Heart left ventricle (tissue), 16 donors: ENCODE measurements at regions not wholly inside any gene's neighbourhood (a gene's known extent, or its start where the extent isn't known, plus 50 kb on each side); places are given as distances from the start of the nearest gene placed in this dataset.

Experiments
- ATAC-seq, 4 donors: fragments of 200-7000 bp; cut with Tn5 transposase; one replicate each; pipeline ENCODE4 v1.9.1; 2020 to 2022; ENCODE audit warnings: moderate library complexity in 4 of 4, mild to moderate bottlenecking in 3 of 4, moderate number of reproducible peaks in 1 of 4
- DNase-seq, 5 donors: peaks; one replicate each; pipeline ENCODE4 v3.0.0-alpha.2; 2020
- H3K27ac ChIP-seq, 12 donors: fragments of 200-600 bp; sonication (generic) in 4 of 12; one replicate each; pipeline versions ENCODE4 v1.5.0 to v1.8.0; 2016 to 2022; ENCODE audit warnings: mild to moderate bottlenecking in 2 of 12
- H3K27me3 ChIP-seq, 9 donors: fragments of 200-600 bp; sonication (generic) in 2 of 9; one replicate each; pipeline versions ENCODE4 v1.5.1 to v1.8.0; 2016 to 2022; ENCODE audit warnings: mild to moderate bottlenecking in 3 of 9
- H3K36me3 ChIP-seq, 9 donors: fragments of 200-600 bp; sonication (generic) in 2 of 9; one replicate each; pipeline versions ENCODE4 v1.5.0 to v1.8.0; 2018 to 2022; ENCODE audit warnings: mild to moderate bottlenecking in 2 of 9
- H3K4me1 ChIP-seq, 12 donors: fragments of 200-600 bp; sonication (generic) in 4 of 12; one replicate each; pipeline versions ENCODE4 v1.5.0 to v1.8.0; 2016 to 2022; ENCODE audit warnings: mild to moderate bottlenecking in 3 of 12
- H3K4me3 ChIP-seq, 12 donors: fragments of 200-600 bp; sonication (generic) in 4 of 12; one replicate each; pipeline versions ENCODE4 v1.5.0 to v1.8.0; 2017 to 2022; ENCODE audit warnings: mild to moderate bottlenecking in 9 of 12, moderate library complexity in 4 of 12
- H3K9me3 ChIP-seq, 12 donors: fragments of 200-600 bp; sonication (generic) in 4 of 12; one replicate each; pipeline versions ENCODE4 v1.5.0 to v1.8.0; 2016 to 2022; ENCODE audit warnings: mild to moderate bottlenecking in 1 of 12
- CTCF ChIP-seq, 12 donors: fragments of 200-600 bp; sonication (generic) in 4 of 12; IDR thresholded peaks; one replicate each; pipeline versions ENCODE4 v1.5.0 to v1.8.0; 2018 to 2022; ENCODE audit warnings: antibody characterized with exemption in 12 of 12, mild to moderate bottlenecking in 5 of 12
- POLR2A ChIP-seq, 2 donors: fragments of 450-650 bp; IDR thresholded peaks; one replicate each; pipeline ENCODE4 v1.6.1; 2017; ENCODE audit warnings: antibody characterized with exemption in 2 of 2, mild to moderate bottlenecking in 2 of 2, moderate library complexity in 2 of 2
- WGBS, 4 donors: extraction: QIAGEN DNeasy Blood & Tissue Kit in 2 of 4; methylation state at CpG; one replicate each; pipeline versions ENCODE4 v1.1.5 to v1.1.7; 2013 to 2018; 5-methylcytosine and 5-hydroxymethylcytosine counted together
- intact Hi-C, 10 donors: fragments of 100-400 bp; cut with DNase I; formaldehyde crosslinking; loops; one replicate each; pipeline versions ENCODE4 v1.11.1 to v1.14.2; 2022
- donor health status: ischemic (EF 13 %, LVEDD 7.1; RV severe dilation, severe dysfunction).
- donor health status: healthy with polysubstance abuse.
- donor health status: DM: no; HTN: yes; CAD: no.
- donor health status: DM: no; HTN: no; CAD: no.
- donor health status: ischemic (EF 25% LVEDD 6.9; RV normal size, moderate dysfunction).
- donor health status: ischemic (EF 25% LVEDD 5.7; RV mildly dilated, moderate dysfunction).
- donor health status: healthy.
- donor health status: DM: yes; HTN: yes; CAD: no.
- donor health status: ischemic (EF 35%, LVEDD 5.7; RV mildly dilated, moderate dysfunction).
- donor health status: nonischemic (EF 11% LVEDD 7.7; RV severe dilation, severe dysfunction).
- donor health status: DM: yes; HTN: yes; CAD: no.
- donor health status: PGD.
- donor health status: ischemic (EF 29% LVEDD 5.4; RV normal size, mild dysfunction).
- donor health status: nonischemic (EF 23%, LVEDD 6.1; RV moderate dilation, normal function).

DNA sequence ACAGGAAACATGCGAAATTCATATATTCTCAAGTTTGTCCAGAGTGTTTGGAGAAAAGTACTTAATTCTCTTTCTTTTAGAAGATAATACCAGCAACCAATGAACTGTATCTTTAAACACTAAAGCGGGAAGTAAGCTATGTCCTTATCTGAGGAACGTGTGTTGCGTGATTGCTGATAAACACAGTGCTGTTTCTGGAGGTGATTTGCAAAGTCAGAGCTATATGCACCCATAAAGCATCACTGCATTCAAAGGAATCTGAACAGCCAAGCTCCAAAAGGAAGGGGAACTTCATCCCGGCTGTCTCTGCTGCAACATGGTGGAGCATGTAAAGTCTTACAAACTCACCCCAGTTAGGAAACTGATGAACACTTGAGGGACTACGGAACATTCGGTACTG is 271.7 kb upstream of the FN1 start:
- intact Hi-C loops: no loop called here
- H3K4me1 ChIP-seq: peaks cover 0 to 33% (median 17%) of the 10 kb centered on the region in 12 donors
- TF ChIP-seq POLR2A (IDR thresholded peaks at IDR 0.05) (no peak), CTCF (IDR thresholded peaks at IDR 0.05) (no peak)

GRCh38 chr2:215705771-215706361 is 270.0 kb upstream of the FN1 start:
- no peak for ATAC-seq

More for the DNA sequence above, 271.7 kb upstream of the FN1 start:
- ATAC-seq: no peak
- Histone ChIP-seq H3K36me3 (no peaks in the 10 kb centered on the region), H3K9me3 (no peaks in the 10 kb centered on the region), H3K27me3 (no peaks in the 10 kb centered on the region), H3K27ac (no peak overlapping the region), H3K4me3 (no peak overlapping the region)
- whole genome bisulfite sequencing, 4 donors: 70 to 83% (median 76%) methylated on average over 7 of the region's 7 CpGs
- no peak for DNase-seq

DNA sequence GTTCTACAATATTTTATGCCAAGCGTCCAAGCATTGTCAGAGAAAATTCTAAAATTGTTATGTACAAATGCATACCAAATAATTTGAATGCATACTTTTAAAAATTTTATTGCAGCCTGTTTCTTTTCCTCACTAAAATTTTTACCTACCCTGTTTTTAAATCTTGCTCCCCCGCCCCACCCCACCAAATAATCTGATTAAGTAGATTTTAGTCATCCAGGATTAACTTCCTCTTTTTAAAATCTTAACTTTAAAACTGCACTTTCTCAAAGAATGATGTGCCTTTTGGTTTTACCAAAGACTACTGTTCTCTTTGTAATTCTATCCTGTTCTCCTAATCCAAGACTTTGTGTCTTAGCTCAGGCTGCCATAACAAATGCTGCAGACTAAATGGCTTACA is 269.4 kb upstream of the FN1 start:
- DNase-seq: no peak
- Histone ChIP-seq H3K27me3 (no peaks in the 10 kb centered on the region), H3K4me1 (peaks cover 0 to 17% (median 0%) of the 10 kb centered on the region in 12 donors), H3K4me3 (no peak overlapping the region), H3K9me3 (no peaks in the 10 kb centered on the region), H3K27ac (peak overlapping the region in 1 of 12 donors; percentile 48), H3K36me3 (no peaks in the 10 kb centered on the region)
- no peak for TF ChIP-seq CTCF (IDR thresholded peaks at IDR 0.05)
- TF ChIP-seq POLR2A (IDR thresholded peaks at IDR 0.05): no peak
- ATAC-seq: no peak
- WGBS, 4 donors: 94 to 98% (median 96%) methylated on average over 2 of the region's 2 CpGs
- intact Hi-C loops: no loop called here

More at GRCh38 chr2:215705771-215706361, 270.0 kb upstream of the FN1 start:
- no peak for DNase-seq
- WGBS, 4 donors: 58 to 70% (median 63%) methylated on average over 2 of the region's 2 CpGs
- Histone ChIP-seq H3K27ac (peak overlapping the region in 1 of 12 donors; percentile 48), H3K4me3 (no peak overlapping the region), H3K27me3 (no peaks in the 10 kb centered on the region), H3K36me3 (no peaks in the 10 kb centered on the region), H3K4me1 (peaks cover 0 to 16% (median 3%) of the 10 kb centered on the region in 12 donors), H3K9me3 (no peaks in the 10 kb centered on the region)
- no peak for TF ChIP-seq CTCF (IDR thresholded peaks at IDR 0.05)
- no peak for TF ChIP-seq POLR2A (IDR thresholded peaks at IDR 0.05)
- intact Hi-C loops: no loop called here

DNA sequence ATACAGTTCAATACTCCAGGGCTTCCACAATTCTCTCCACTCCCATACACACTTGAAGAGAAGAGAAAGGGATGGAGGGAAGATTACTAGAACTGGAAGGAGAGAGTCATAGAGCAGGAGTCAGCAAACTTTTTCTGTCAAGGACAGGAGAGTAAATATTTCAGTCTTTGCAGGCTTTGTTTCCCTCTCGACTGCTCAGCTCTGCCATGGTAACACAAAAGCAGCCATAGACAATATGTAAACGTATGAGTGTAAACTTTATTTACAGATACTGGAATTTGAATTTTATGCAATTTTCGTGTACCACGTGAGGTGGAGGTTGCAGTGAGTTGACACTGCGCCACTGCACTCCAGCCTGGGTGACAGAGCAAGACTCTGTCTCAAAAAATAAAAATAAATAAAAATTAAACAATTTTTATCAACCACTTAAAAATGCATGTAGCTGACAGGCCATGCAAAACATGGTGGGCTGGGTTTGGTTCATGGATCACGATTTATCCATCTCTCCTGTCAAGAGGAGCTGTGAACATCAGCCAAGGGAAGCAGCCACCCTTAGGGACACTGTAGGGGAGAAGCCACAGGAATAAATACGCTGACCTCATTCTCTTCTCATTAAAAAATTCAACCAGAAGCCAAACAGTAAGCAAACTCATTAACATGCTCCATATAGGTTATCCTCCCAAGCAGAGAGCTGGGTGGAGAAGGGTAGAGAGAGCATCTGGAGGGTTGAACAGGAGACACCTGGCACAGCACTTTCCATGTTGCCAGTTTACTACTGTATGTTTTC is 266.4 kb upstream of the FN1 start:
- WGBS, 4 donors: 84 to 86% (median 85%) methylated on average over 7 of the region's 7 CpGs
- Histone ChIP-seq H3K9me3 (peaks cover 0 to 18% (median 0%) of the 10 kb centered on the region in 12 donors), H3K36me3 (no peaks in the 10 kb centered on the region), H3K27me3 (no peaks in the 10 kb centered on the region), H3K4me3 (no peak overlapping the region), H3K27ac (peak overlapping the region in 1 of 12 donors; percentile 45), H3K4me1 (peaks cover 0 to 31% (median 0%) of the 10 kb centered on the region in 12 donors)
- TF ChIP-seq CTCF (IDR thresholded peaks at IDR 0.05) (no peak), POLR2A (IDR thresholded peaks at IDR 0.05) (no peak)
- intact Hi-C loops: no loop called here
- DNase-seq: no peak
- no peak for ATAC-seq
